ENCODE measurements at regions not wholly inside any gene's neighbourhood (a gene's known extent, or its start where the extent isn't known, plus 50 kb on each side); places are given as distances from the start of the nearest gene placed in this dataset.

DNA sequence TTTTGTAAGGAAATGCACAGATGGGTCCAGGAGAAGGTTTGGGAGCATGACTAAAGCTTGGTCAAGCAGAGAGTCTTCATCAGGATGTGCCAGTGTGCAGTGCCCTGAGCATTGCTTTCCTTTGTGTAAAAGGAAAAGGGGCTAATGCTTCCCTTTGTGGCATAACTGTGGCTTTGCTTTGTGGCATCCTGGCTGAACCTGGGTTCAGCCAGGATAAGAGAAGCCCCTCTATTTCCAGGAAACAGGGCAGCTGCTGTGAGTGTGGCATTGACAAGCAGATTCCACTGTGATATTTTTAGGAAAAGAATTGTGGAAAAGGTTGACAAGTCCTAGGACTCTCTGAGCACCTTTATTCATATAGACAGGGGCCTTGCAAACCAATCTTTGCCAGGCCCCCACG lies 193.4 kb upstream of the CXCL12 start:
- TF ChIP-seq, protein P1, sequence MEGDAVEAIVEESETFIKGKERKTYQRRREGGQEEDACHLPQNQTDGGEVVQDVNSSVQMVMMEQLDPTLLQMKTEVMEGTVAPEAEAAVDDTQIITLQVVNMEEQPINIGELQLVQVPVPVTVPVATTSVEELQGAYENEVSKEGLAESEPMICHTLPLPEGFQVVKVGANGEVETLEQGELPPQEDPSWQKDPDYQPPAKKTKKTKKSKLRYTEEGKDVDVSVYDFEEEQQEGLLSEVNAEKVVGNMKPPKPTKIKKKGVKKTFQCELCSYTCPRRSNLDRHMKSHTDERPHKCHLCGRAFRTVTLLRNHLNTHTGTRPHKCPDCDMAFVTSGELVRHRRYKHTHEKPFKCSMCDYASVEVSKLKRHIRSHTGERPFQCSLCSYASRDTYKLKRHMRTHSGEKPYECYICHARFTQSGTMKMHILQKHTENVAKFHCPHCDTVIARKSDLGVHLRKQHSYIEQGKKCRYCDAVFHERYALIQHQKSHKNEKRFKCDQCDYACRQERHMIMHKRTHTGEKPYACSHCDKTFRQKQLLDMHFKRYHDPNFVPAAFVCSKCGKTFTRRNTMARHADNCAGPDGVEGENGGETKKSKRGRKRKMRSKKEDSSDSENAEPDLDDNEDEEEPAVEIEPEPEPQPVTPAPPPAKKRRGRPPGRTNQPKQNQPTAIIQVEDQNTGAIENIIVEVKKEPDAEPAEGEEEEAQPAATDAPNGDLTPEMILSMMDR (IDR thresholded peaks at IDR 0.05): no peak
- TF ChIP-seq EZH2phosphoT487 (IDR thresholded peaks at IDR 0.05): no peak
